Limb (tissue), 2 donors: ENCODE measurements at regions not wholly inside any gene's neighbourhood (a gene's known extent, or its start where the extent isn't known, plus 50 kb on each side); places are given as distances from the start of the nearest gene placed in this dataset.

ENCODE experiments used
- DNase-seq, 2 donors: peaks; one replicate each; pipeline ENCODE4 v3.0.0-alpha.2; 2016; ENCODE audit errors: extremely low spot score in 2 of 2

DNA sequence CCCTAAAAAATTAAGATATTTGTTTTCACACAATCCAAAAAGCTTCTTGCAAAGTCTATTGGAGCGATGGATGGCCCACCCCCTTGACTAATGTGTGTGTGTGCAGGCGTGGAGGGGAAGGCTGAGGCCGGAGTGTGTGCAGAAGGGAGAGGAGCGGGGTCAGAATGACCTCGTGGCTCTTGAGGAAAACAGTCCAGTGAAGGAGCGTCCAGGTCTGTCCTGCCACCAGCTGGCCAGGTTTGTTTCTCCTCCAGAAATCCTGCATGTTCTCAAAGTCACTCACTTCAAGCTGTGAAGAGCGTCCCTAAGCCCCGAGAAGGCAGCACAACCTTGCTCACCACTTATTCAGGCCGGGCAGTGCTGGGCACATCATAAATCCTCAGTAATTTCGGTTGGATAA lies 69.5 kb upstream of the SSX2IP start:
- DNase-seq = no peak

DNA sequence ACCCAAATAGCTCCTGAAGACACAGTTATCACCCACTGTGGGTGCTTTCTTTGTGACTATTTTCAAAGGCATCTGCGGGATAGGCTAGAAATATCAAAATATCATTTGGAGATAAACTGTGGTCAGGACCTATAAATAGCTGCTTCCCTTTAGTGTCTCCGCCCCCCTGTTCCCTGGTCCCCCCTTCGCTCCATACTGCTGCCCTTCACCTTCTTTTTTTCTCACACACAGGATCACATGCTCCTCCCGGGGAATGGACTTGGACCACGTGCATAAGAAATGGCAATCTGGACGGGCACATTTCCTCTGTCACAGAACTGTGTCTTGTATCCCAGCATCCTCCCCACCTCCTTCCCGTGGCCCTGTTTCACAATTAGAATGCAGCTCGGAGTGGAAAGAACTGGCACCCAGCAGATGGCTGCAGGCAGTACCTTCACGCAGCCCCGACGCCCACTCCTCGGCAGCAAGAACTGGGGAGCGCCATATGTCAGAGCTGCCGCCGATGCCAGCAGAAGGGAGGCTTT lies 68.8 kb upstream of the SSX2IP start:
- DNase-seq = peak in 1 of 2 donors; percentile 43

- no peak for DNase-seq
Observed at GRCh38 chr1:84758476-84758875, 68.2 kb upstream of the SSX2IP start.

DNA sequence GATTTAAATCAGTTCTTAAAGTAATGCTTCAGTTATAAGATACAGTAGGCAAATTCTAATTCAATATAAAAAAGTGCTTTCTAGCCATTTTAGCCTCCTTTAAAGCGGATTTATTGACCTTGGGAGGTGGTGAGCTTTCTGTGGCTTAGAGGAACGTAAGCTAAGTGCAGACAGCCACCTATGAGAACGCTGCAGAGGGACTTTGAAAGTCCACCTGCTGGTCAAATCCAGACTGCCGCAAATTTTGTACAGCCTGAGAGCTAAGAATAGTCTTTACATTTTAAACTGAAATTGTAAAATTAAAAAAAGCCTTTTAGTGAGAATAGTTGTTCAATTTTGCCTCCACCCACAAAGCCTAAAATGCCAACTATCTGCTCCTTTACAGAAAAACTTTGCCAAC lies 67.0 kb upstream of the SSX2IP start:
- no peak for DNase-seq

- DNase-seq = no peak
Observed at GRCh38 chr1:84756455-84757082, 66.3 kb upstream of the SSX2IP start.

- no peak for DNase-seq
Observed at GRCh38 chr1:84756001-84756400, 65.7 kb upstream of the SSX2IP start.

GRCh38 chr1:84755216-84755615 lies 65.0 kb upstream of the SSX2IP start:
- no peak for DNase-seq

DNA sequence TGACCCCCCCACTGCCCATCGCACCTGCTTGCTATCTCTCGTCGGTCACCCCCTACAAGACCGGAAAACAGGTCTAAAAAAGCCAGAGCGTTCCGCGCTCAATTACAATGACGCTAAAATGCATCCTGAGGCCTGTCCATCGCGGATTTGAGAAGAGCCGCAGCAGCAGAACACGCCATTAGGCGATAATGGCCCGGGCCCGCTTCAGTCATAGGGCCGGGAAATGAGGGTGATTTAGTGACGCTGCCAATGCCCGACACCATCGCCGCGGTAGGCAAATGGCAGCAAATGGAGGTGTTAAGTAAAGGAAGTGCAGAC lies 64.1 kb upstream of the SSX2IP start:
- DNase-seq = peak in 1 of 2 donors; percentile 48

GRCh38 chr1:84753516-84754385 lies 63.5 kb upstream of the SSX2IP start:
- peak; percentile 86 to 91 for DNase-seq

GRCh38 chr1:84750110-84750730 lies 60.0 kb upstream of the SSX2IP start:
- DNase-seq = no peak

GRCh38 chr1:84749427-84749826 lies 59.2 kb upstream of the SSX2IP start:
- DNase-seq = no peak

DNA sequence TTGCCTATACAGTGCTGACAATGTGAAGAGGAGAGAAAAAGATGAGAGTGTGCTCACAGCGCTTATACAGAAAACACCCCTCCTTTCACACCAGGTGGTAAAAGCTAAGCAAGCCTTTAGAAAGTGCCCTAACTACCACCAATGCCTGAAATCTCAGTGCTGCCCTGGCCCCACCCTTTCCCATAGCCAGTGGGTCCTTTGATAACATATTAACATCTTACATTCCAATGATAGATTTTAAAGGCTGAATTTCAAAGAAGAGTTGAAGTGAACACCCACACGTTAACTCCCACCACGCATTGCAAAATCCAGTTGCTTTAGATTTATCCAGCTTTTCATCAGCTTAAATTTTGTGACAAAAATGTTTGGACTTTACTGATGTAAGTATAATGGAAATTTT lies 58.1 kb upstream of the SSX2IP start:
- DNase-seq = no peak

DNA sequence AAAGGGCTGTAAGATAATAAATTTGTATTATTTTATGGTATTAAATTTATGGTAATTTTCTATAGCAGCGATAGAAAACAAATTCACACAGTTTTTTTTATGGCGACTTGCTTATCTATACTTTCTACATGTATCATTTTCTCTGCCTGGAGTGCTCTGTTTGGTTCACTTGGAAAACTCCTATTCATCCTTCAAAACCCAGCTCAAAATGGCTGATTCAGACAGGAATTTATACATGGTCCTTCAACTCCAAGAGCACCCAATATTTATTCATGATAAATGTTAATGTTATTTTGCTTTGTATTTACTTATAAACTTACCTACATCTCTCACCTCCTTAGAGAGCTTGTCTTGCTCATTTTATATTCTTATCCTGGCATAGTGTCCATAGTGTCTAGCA lies 55.6 kb upstream of the SSX2IP start:
- DNase-seq = no peak

DNA sequence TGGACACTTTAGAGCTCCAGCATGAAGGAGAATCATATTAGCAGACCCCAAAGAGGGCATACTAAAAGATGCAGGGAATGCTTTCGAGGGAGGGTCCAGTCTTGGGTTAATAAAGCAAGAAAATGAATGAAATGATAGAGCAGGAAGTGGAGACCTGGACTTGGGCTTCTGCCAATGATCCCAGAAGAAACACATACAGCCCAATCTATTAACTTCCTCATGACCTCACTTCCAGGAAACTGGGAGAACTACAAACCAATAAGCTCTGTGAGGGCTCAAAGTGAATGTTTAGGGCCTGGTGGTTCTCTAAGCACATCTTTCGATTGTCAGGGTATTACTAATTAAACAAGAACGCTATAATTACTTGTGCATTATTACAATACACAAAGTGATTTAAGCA lies 53.6 kb upstream of the SSX2IP start:
- DNase-seq = no peak

DNA sequence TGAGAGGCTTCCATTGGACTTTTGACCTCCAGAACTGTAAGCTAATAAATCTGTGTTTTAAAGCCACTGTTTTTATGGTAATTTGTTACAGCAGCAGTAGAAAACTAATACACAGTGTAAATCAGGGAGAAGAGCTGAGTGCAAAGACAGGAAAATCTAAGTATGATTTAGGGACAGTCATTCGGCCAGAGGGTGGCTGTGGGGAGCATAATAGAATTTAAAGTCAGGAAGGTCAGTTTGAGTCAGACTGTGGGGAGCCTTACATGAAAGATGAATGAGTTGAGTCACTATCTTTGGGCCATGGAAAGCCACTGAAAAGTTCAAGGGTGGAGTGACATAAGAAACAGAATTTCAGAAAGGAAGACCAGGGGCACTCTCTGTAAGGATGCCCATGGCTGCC lies 52.4 kb upstream of the SSX2IP start:
- no peak for DNase-seq

- DNase-seq = no peak
Observed at GRCh38 chr1:84740050-84740714, 49.9 kb upstream of the SSX2IP start.
